GM18868 (cell line): ENCODE measurements at regions not wholly inside any gene's neighbourhood (a gene's known extent, or its start where the extent isn't known, plus 50 kb on each side); places are given as distances from the start of the nearest gene placed in this dataset.
"Not testable (repeated sequence)": the region's sequence is repeated elsewhere in the genome, so short reads cannot be mapped to it uniquely, and the experiment has no call there.

Source experiments
- ATAC-seq: cut with Tn5 transposase; IDR thresholded peaks from one replicate; pipeline ENCODE4 v1.9.1; 2021; ENCODE audit warnings: mild to moderate bottlenecking, moderate library complexity; ENCODE audit not compliant: unreplicated experiment

DNA sequence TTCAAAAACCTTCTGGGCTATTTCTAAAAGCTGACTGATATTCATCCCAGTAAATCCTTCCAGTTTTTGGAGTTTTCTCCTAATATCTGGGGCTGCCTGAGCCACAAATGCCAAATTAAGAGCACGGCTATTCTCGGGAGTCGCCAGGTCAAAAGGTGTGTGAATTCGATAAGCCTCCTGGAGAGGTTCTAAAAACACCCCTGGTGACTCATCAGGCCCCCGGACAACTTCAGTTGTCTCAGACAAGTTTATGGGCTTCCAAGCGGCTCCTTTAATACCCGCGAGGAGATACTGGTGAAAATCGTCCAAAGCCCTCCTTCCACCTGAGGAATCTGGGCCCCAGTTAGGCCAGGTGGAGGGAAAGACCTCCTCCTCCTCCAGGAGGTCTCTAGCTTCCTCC lies 677.1 kb downstream of the TMEM121 start:
- ATAC-seq = no peak

DNA sequence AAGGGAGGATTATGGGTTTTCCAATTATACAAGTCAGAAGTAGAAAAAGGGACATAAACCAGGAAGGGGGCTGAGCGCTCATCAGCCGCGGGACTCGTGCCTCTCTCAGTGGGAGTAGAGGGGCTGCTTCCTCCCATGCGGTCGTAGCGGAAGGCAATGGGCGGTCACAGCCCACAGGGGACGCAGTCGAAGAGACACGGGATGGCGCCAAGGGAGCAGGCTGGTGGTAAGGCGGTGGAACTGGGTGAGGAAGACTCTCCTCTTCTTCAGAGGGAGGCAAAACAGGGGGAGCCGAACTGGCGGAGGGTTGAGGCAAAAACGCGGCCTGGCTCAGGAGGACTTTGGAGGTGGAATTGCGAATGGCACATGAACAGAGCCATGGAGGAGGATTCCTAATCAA lies 677.7 kb downstream of the TMEM121 start:
- ATAC-seq = no peak

DNA sequence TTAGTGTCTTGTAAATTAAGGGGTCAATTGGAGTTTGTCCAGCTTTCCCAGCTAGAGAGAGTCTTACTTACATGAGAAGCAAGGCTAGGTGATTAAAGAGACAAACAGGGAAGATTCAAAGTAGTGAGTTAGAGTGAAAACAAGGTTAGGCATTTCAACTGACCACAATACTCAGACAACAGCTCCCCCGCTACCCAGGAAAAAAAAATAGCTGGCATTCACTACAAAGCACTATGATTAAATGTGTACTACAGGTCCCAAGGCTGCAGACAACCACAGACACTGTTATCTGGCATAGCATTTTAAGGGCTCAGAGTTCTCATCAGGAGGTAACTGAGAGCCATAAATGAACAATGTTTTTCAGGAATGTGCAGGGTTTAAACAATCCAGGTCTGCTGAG lies 680.9 kb downstream of the TMEM121 start:
- no peak for ATAC-seq

DNA sequence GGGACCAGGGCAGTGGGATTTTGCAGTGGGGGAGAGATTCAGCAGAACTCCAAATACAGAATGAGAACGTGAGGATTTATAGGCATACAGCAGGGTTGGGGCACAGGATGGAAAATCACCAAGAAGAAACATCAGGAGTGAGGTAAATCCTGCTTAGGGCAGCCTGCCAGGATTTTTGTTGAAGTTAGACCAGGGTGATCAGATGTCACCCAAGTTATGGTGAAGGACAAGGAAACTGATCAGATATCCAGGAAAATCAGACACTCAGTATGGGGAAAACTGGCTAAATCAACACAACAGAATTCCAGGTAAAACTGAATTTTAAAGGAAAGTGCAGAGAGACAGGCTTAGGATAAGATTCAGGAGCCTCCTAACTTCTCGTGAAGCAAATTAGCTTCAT lies 682.4 kb downstream of the TMEM121 start:
- ATAC-seq = no peak

DNA sequence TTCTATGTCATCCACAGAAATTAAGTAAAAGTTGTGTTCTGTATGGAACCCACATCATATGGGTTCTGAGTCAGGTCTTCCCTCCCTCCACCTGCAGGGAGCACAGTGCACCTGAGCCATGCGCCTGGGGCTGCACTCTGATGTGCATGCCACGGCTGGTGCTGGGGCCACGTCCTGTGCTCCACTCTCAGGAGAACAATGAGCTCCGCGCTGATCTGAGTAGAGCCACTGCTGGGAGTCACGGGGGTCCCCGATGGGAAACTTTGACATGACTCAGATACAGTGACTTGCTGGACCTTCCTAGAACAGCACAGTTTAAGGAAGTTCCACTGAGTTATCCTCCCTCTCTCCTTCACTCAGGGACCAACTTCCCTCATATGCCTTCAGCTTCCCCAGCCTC lies 683.4 kb downstream of the TMEM121 start:
- ATAC-seq = no peak

DNA sequence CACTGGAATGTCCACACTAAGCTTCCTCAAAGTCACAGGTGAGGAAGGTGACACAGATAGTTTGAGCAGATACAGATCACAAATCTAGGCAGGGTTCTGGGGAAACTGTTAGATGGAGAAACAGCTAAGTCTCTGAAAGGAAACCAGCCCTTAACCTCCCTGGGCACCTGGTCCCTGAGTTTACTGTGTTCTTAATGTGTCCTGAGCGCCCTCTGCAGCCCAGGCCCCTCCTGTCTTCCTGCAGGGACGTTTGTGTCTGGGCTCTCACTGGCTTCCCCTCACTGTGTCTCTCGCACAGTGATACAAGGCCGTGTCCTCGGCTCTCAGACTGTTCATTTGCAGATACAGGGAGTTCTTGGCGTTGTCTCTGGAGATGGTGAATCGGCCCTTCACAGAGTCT lies 684.3 kb downstream of the TMEM121 start:
- no peak for ATAC-seq

DNA sequence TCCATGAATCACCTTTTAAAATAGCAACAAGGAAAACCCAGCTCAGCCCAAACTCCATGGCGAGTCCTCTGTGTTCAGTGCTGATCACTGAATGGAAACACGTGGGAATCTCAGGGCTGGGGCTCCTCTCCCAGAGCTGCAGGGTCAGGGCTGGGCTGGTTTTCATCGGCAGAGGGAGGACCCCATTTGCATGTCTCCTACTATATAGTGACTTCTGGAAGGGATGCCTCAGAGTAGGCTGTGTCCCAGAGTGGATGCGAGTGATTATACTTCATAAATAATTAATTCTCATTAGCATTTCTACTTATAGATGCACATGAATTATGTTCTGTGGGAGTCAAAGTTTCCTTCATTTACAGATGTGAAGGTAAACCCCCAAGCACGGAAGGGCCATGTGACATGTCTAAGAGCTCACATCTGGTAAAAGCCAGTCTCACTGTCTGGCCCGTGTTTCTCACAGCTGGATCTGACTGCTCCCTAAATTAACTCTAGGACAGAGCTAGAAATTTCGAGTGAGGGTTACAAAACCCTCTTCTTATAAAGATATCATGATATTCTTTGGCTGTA lies 685.0 kb downstream of the TMEM121 start:
- ATAC-seq = no peak

DNA sequence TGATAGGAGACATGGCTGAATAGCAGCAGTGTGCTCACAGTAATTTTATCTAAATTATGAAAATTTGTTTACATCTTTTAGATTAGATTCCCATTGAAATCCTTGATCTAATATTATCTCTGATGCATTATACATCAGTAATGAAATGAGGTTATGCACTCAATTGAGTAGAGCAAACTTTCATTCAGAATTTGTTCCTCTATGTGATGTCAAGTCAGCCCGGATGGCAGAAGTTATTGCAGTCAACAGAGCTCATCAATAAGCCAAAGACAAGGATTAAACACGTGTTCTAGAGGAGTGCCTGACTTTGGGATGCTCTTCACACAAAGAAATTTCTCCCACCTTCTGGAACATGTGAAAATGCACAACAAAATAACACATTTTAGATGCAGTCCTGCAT lies 688.8 kb downstream of the TMEM121 start:
- ATAC-seq = no peak

DNA sequence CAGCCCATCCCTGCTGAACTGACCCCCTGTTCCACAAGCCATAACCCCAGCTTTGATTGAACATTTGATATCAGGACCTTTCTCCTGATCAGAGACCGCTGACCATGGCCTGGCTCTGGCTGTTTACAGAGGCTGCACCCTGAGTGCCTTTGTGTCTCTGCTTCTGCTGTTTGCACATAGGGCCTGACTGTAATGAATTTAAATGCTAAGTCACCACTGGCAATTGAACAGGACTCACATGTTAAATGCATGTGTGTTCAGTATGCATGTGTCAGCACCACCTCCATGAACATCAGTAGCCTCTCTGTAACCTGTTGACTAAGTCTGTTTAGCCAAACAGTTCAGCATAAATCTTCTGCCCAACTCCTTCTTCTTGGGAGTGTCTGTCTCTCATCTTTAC lies 690.3 kb downstream of the TMEM121 start:
- ATAC-seq = no peak

DNA sequence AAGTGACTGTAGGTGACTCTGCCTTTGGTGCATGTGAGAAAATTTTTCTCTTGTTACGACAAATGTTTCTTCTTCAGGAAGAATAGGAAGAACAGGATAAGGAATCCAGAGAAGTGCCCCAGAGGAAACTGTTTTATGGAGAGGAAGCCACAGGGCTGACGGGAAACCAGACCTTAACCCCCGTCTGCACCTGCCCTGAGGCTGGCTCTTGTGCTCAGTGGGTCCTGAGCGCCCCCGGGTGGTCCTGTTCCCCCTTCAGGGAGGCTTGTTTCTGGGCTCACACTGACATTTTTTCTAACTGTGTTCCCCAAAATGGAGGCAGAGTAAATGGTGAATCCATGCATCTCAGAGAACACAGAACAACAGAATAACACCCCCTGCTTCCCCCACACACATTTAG lies 691.8 kb downstream of the TMEM121 start:
- ATAC-seq = no peak

DNA sequence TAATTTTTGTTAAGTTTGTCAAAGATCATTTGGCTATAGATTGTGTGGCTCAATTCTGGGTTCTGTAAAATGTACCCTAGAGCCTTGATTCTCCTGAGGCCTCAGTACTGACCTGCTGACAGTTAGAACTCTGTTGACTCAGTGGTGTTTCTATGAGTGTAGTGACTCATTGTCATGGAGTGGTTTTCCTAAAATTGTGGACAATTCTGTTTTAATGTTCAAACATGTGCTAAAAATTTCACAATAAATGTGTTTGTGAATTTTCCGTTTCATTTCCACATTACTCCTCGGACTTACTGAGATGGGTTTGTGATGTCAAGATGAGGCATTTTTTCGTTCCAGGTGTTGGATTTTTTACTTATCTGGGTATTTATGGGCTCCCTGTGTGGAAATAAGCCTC lies 695.9 kb downstream of the TMEM121 start:
- no peak for ATAC-seq

DNA sequence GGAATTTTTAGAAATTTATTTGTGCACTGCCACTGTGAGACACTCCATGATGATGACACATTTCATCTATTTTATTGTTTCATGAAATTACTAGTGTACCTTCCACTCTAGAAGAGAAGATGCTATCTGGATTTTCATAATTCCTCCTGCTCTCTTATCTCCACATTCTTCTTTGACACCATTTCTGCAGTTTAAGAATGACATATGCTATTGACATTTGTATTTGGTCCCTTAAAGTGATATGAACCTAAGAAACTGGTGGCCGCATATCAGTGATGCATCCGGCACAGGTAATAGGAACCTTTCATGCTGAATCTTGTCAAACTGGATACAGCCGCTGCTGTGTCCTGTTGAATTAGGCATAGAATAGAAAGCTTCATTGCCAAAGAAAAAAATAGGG lies 696.3 kb downstream of the TMEM121 start:
- no peak for ATAC-seq

DNA sequence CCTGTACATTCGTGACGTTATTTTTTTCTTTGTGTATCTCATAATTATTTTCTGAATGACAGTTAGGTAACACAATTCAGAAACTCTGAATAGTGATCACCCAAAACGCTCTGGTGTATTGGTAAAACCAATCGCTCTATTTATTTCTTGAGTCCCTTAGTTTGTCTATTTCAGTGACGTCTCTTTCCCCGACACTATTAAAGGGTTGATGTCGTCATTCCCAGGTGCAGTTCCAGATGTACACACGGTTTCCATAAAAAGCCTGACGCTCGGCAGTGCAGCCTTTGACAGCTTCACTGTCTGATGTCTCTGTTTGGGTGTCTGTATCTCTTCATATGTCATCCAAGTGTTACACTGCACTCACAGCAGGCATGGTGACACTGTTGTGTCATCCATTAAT lies 701.4 kb downstream of the TMEM121 start:
- no peak for ATAC-seq

DNA sequence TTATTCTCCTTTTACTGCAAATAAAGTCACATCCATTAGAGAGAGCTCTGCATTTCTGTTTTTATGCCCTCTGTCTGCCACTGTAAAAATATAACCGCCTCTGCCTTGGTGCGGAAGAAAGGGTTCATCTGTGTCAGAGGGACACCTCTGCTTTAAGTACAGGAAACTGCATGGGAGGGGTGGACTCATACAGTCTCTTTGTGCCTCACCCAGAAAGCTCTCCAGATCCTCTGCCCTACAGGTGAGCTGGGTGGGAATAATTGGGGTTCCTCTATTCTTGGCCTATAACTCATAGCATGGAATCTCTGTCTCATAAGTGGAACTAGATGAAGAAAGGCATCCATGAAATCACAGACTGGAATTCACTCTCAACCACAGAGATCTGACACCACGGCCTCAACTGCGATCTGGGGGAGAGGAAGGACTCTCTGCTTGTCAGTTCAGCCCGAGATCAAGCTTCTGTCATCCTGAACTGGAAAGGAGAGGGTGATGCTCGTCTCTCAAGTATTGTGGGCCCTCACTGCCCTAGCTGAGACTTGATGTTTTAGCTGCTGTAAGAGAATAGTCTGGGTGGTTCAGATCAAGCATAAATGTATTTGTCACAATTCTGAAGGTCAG lies 702.3 kb downstream of the TMEM121 start:
- no peak for ATAC-seq

DNA sequence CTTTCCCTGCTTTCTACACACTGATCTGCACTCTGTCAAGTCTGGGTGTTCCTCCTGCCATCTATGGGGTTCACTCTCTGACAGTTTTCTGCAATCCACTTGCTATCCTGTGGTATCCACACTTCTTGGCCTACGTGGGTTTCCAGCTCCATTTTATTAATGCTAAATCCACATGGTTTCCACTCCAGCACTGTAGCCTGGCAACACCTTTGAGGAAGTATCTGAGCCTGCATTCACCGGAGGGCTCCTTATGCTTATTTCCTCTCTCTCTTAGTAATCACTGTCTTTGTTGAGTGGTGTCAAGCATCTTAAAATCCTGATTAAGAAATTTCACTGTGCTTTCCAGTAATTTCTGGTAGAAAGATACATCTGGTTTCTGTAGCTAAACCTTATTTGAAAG lies 703.7 kb downstream of the TMEM121 start:
- no peak for ATAC-seq

DNA sequence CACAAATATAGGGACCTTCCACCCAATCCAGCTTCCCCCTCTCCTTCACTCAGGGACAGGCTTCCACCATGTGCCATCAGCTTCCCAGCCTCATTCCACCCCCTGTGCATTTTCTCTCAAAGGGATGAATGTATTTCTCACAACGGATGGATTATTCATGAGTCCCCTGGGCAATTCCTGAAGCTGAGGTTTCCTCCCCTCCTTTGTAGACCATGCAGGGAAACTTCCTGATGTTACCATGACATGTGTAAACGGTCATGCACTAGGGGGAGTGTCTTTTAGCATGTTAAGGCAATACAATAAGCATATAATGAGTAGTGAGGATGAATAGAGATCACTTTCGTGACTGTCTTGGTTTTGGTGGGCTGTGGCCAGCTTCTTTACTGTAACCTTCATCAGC lies 706.8 kb downstream of the TMEM121 start:
- not testable (repeated sequence) for ATAC-seq

DNA sequence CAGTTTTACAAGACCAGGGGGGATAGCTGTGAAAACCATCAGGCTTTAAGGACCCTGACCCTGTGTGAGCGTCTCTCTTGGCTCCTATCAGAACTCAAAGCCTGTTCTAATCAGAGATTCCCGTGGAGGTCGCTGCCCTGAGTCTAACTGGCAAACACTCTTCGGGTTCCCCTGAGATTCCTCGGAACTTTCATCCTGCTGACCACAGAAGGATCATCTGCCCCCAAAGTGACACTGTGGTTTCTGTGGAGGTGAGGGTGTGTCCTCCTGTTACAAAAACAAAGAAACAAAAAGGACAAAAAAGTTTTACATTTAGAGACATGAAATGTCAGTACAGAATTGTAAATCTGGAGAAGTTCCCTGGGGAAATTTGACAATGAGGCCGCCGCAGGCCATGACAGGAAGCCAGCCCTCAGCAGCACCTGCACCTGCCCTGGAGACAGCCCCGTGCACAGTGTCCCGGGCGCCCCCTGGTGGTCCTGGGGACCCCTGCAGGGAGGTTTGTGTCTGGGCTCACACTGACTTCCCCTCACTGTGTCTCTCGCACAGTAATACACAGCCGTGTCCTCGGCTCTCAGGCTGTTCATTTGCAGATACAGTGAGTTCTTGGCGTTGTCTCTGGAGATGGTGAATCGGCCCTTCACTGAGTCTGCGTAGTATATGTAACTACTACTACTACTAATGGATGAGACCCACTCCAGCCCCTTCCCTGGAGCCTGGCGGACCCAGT lies 708.3 kb downstream of the TMEM121 start:
- ATAC-seq = not testable (repeated sequence)

DNA sequence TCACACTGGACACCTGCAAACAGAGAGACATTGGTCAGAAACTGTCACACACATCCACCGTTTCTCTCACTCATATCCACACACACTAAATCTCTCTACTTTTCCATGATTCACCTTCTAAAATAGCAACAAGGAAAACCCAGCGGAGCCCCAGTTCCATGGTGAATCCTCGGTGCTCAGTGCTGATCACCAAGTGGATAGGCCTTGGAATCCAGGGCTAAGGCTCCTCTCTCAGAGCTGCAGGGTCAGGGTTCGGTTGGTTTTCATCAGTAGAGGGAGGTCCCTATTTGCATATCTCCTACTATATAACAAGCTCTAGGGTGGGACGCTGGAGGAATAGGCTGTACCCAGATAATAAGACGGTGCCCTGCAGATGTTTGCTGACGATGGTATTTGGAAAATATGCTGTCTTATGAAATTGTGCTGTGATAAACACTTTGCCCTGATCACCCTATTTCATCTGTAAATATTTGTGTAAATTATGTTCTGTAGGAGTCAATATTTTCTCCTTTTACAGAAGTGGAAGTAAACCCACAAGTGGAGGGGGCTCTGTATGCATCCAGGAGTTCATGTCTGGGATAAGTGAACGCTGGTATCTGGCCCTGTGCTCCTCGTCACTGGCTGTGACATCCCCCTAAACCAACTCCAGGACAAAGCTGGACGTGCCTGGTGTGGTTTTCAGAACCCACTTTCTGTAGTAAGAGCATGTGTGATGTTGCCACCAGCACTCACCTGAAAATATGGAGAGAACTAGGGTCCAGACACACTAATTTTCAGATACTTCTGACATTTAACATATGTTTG lies 709.2 kb downstream of the TMEM121 start:
- ATAC-seq = no peak

DNA sequence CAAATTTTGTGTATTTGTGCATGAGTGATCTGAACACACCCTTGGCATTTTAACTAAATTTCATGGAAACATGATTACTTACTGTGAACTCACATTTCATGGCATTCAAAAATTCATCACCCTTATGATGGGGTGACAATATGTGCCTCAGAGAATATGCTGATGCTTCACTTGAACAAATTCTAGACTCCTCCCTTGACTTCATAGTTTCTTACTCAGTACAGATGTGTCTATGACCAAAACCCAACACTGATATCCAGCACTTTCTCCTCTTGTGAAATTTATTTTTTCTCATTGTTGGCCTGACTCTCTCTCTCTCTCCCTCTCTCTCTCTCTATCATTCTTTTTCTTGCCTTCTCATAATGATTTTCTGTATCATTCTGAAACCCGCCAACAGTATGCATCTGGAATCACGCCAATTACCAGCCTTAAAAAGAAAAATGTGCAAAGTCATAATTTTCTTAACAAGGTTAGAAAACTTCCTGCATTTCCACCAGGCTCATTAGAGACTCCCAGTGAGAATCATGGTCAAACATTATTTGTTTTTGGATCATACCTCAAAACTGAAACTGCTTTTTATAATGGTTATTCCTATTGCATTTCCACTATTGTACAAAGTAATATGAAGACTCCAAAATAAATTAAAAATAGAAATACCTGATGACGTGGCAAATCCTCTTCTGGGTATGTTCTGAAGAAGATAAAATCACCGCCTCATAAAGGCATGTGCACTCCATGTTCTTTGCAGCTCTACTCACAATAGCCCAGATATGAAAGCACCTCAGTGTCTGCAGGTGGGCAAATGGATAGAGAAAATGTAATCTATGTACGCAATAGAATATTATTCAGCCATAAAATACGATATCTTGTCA lies 722.2 kb downstream of the TMEM121 start:
- ATAC-seq = no peak

DNA sequence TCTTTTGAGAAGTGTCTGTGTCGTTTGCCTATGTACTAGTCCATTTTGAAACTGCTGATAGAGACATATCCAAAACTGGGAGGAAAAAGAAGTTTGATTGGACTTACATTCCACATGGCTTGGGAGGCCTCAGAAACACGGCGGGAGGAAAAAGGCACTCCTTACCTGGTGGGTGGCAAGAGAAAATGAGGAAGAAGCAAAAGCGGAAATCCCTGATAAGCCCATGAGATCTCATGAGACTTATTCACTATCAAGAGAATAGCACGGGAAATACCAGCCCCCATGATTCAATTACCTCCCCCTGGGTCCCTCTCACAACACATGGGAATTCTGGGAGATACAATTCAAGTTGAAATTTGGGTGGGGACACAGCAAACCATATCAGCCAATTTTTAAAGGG lies 727.6 kb downstream of the TMEM121 start:
- not testable (repeated sequence) for ATAC-seq

DNA sequence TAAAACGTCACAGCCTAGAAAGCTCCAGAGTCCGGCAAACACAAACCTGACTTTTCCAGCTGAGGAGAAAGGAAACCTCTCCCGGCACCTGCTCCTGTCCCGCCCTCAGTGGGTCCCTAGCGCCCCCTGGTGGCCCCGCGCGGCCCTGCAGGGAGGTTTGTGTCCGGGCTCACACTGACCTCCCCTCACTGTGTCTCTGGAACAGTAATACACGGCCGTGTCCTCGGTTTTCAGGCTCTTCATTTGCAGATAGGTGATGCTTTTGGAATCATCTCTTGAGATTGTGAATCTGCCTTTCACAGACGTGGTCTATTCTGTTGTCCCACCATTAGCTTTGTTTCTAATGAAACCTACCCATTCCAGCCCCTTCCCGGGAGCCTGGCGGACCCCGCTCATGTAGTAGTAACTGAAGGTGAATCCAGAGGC lies 731.2 kb downstream of the TMEM121 start:
- ATAC-seq = not testable (repeated sequence)
